H1 (cell line): ENCODE measurements at regions not wholly inside any gene's neighbourhood (a gene's known extent, or its start where the extent isn't known, plus 50 kb on each side); places are given as distances from the start of the nearest gene placed in this dataset.

ENCODE experiments used
- CTCF ChIA-PET: fragments of 300-600 bp; sonication (Branson Sonifier 250); formaldehyde crosslinking; loops from one replicate; lab custom pipeline; 2021; ENCODE audit not compliant: partially characterized antibody; lab: Charles Lee
- POLR2A ChIA-PET: fragments of 300-600 bp; sonication (Branson Sonifier 250); formaldehyde crosslinking; loops from one replicate; lab custom pipeline; 2021; ENCODE audit warnings: inconsistent platforms; ENCODE audit not compliant: partially characterized antibody; lab: Charles Lee
- DNase-seq, 2 experiments: peaks; one replicate each; pipeline versions ENCODE4 v3.0.0 to v3.0.0-alpha.2; 2010 to 2022; ENCODE audit warnings: low spot score in 2 of 2, low read depth in 1 of 2, mixed read lengths in 1 of 2
- FAIRE-seq: peaks from 2 replicates; lab custom pipeline; 2011; peaks lifted over from hg19 to GRCh38; lab: Jason Lieb, UNC
- H2AFZ ChIP-seq: 2 replicates; pipeline ENCODE4 v1.8.1; 2012; ENCODE audit warnings: low read length, inconsistent platforms
- H2AK5ac ChIP-seq: 2 replicates; pipeline ENCODE4 v1.6.1; 2013; ENCODE audit warnings: low read depth, low read length
- H2BK120ac ChIP-seq: replicated peaks from 2 replicates; pipeline ENCODE3; 2013; ENCODE audit warnings: low read depth, low read length, inconsistent platforms
- H2BK12ac ChIP-seq: 2 replicates; pipeline ENCODE4 v1.6.1; 2013; ENCODE audit warnings: low read depth, low read length
- H2BK15ac ChIP-seq: 2 replicates; pipeline ENCODE4 v1.6.1; 2013; ENCODE audit warnings: low read length
- H2BK20ac ChIP-seq: 2 replicates; pipeline ENCODE4 v1.6.1; 2013; ENCODE audit warnings: low read length
- H2BK5ac ChIP-seq: 2 replicates; pipeline ENCODE4 v1.6.1; 2013; ENCODE audit warnings: low read depth, low read length
- H3K14ac ChIP-seq: 2 replicates; pipeline ENCODE4 v1.6.1; 2013; ENCODE audit warnings: inconsistent platforms; ENCODE audit not compliant: insufficient read length
- H3K18ac ChIP-seq: 2 replicates; pipeline ENCODE4 v1.6.1; 2013; ENCODE audit warnings: low read length; ENCODE audit errors: extremely low read depth
- H3K23ac ChIP-seq: 2 replicates; pipeline ENCODE4 v1.6.1; 2013; ENCODE audit warnings: inconsistent platforms; ENCODE audit not compliant: insufficient read length
- H3K23me2 ChIP-seq: 2 replicates; pipeline ENCODE4 v1.6.1; 2013; ENCODE audit warnings: low read depth, low read length
- H3K27ac ChIP-seq: 2 replicates; pipeline ENCODE4 v1.6.1; 2011; ENCODE audit warnings: low read depth, low read length, inconsistent platforms
- H3K27me3 ChIP-seq, 4 experiments: replicated peaks in 1 of 4; 1 replicate in 1 of 4; 2 replicates in 3 of 4; pipeline versions ENCODE4 v1.6.1 to v1.8.1; 2011 to 2013; ENCODE audit warnings: low read length in 3 of 4, mild to moderate bottlenecking in 3 of 4, inconsistent platforms in 2 of 4, mixed read lengths in 2 of 4, moderate library complexity in 1 of 4; ENCODE audit not compliant: control insufficient read depth in 3 of 4, insufficient read depth in 3 of 4; ENCODE audit errors: extremely low read depth in 1 of 4
- H3K36me3 ChIP-seq, 4 experiments: 2 replicates each; pipeline versions ENCODE4 v1.6.1 to v1.8.1; 2011 to 2013; ENCODE audit warnings: mild to moderate bottlenecking in 4 of 4, low read length in 3 of 4, moderate library complexity in 2 of 4, control low read depth in 1 of 4, inconsistent platforms in 1 of 4; ENCODE audit not compliant: insufficient read depth in 4 of 4, control insufficient read depth in 2 of 4
- H3K4ac ChIP-seq: replicated peaks from 2 replicates; pipeline ENCODE3; 2013; ENCODE audit warnings: low read length, low read depth, mixed read lengths, inconsistent platforms; ENCODE audit not compliant: insufficient read length
- H3K4me1 ChIP-seq, 4 experiments: replicated peaks in 1 of 4; 1 replicate in 1 of 4; 2 replicates in 3 of 4; pipeline versions ENCODE4 v1.6.1 to v1.8.1; 2011 to 2013; ENCODE audit warnings: low read length in 3 of 4, inconsistent platforms in 2 of 4, mixed read lengths in 1 of 4; ENCODE audit not compliant: insufficient read depth in 4 of 4, control insufficient read depth in 3 of 4
- H3K4me2 ChIP-seq, 2 experiments: 2 replicates each; pipeline versions ENCODE4 v1.6.1 to v1.8.1; 2011 to 2013; ENCODE audit warnings: low read depth in 2 of 2, low read length in 2 of 2, control low read depth in 1 of 2, inconsistent platforms in 1 of 2, mild to moderate bottlenecking in 1 of 2; ENCODE audit not compliant: insufficient read depth in 1 of 2
- H3K4me3 ChIP-seq, 4 experiments: fragments of 200-600, 300-600 bp in 1 of 4; sonication (generic), shearing (Covaris generic), sonication (Bioruptor Twin) in 1 of 4; 2 replicates each; pipeline versions ENCODE4 v1.5.1 to v1.8.1; 2011 to 2016; ENCODE audit warnings: low read length in 4 of 4, low read depth in 3 of 4, control low read depth in 2 of 4, inconsistent platforms in 2 of 4, mild to moderate bottlenecking in 2 of 4, mixed read lengths in 1 of 4, moderate library complexity in 1 of 4; ENCODE audit not compliant: insufficient read depth in 2 of 4; ENCODE audit errors: extremely low read depth in 1 of 4
- H3K56ac ChIP-seq: replicated peaks from 2 replicates; pipeline ENCODE3; 2013; ENCODE audit warnings: low read depth, mild to moderate bottlenecking, mixed read lengths, low read length, inconsistent platforms; ENCODE audit not compliant: insufficient read length
- H3K79me1 ChIP-seq: 2 replicates; pipeline ENCODE4 v1.6.1; 2013; ENCODE audit warnings: low read depth, low read length, control low read depth
- H3K79me2 ChIP-seq, 2 experiments: 2 replicates each; pipeline versions ENCODE4 v1.6.1 to v1.8.1; 2012 to 2013; ENCODE audit warnings: low read length in 2 of 2, mild to moderate bottlenecking in 2 of 2, inconsistent platforms in 1 of 2; ENCODE audit not compliant: insufficient read depth in 2 of 2, control insufficient read depth in 1 of 2
- H3K9ac ChIP-seq, 4 experiments: replicated peaks in 1 of 4; 1 replicate in 1 of 4; 2 replicates in 3 of 4; pipeline versions ENCODE4 v1.6.1 to v1.8.1; 2011 to 2013; ENCODE audit warnings: low read depth in 3 of 4, low read length in 3 of 4, control low read depth in 2 of 4, mild to moderate bottlenecking in 2 of 4, moderate library complexity in 2 of 4, inconsistent platforms in 1 of 4; ENCODE audit errors: extremely low read depth in 1 of 4
- H3K9me3 ChIP-seq, 2 experiments: 2 replicates each; pipeline versions ENCODE4 v1.6.1 to v1.8.1; 2012 to 2013; ENCODE audit warnings: mild to moderate bottlenecking in 2 of 2, moderate library complexity in 2 of 2, control low read depth in 1 of 2, inconsistent platforms in 1 of 2, low read depth in 1 of 2, low read length in 1 of 2, mixed read lengths in 1 of 2; ENCODE audit not compliant: insufficient read depth in 2 of 2
- H4K20me1 ChIP-seq, 2 experiments: replicated peaks in 1 of 2; 2 replicates each; pipeline versions ENCODE3 to v1.8.1; 2011 to 2013; ENCODE audit warnings: inconsistent platforms in 2 of 2, low read length in 2 of 2, mild to moderate bottlenecking in 1 of 2; ENCODE audit not compliant: insufficient read depth in 2 of 2, control insufficient read depth in 1 of 2
- H4K5ac ChIP-seq: 2 replicates; pipeline ENCODE4 v1.6.1; 2013; ENCODE audit warnings: low read length, low read depth, mixed read lengths, inconsistent platforms; ENCODE audit not compliant: insufficient read length
- H4K8ac ChIP-seq: 2 replicates; pipeline ENCODE4 v1.8.0; 2013; ENCODE audit warnings: mild to moderate bottlenecking, moderate library complexity, low read length, inconsistent platforms; ENCODE audit not compliant: insufficient read depth; ENCODE audit errors: extremely low read depth
- H4K91ac ChIP-seq: replicated peaks from 2 replicates; pipeline ENCODE3; 2013; ENCODE audit warnings: low read length, mixed read lengths, inconsistent platforms; ENCODE audit not compliant: insufficient read length
- CHD2 ChIP-seq: IDR thresholded peaks from 2 replicates; pipeline ENCODE4 v1.6.1; 2012; ENCODE audit warnings: low read length, improper control_type of control experiment
- EGR1 ChIP-seq: IDR thresholded peaks from 2 replicates; pipeline ENCODE4 v1.6.1; 2011; ENCODE audit warnings: low read depth, low read length, borderline replicate concordance
- JUND ChIP-seq: IDR thresholded peaks from 2 replicates; pipeline ENCODE4 v1.6.1; 2011; ENCODE audit warnings: mild to moderate bottlenecking, improper control_type of control experiment, low read length
- KDM1A ChIP-seq: fragments of 200-600, 300-600 bp; sonication (generic); IDR thresholded peaks from 2 replicates; pipeline ENCODE4 v1.7.1; 2016; ENCODE audit warnings: mild to moderate bottlenecking, low read length, borderline replicate concordance
- RXRA ChIP-seq: IDR thresholded peaks from 2 replicates; pipeline ENCODE4 v1.6.1; 2011; ENCODE audit warnings: low read depth, mild to moderate bottlenecking, low read length, moderate library complexity; ENCODE audit not compliant: insufficient read depth
- SIN3A ChIP-seq, 2 experiments: IDR thresholded peaks in 1 of 2; conservative IDR thresholded peaks in 1 of 2; 2 replicates each; pipeline ENCODE4 v1.6.1; 2011 to 2012; ENCODE audit warnings: low read length in 2 of 2, improper control_type of control experiment in 1 of 2, low read depth in 1 of 2, mild to moderate bottlenecking in 1 of 2
- TEAD4 ChIP-seq: IDR thresholded peaks from 2 replicates; pipeline ENCODE4 v1.6.1; 2012; ENCODE audit warnings: low read depth, low read length, inconsistent platforms, mixed read lengths
- WGBS, 2 experiments: shearing (Covaris generic) in 1 of 2; methylation state at CpG; one replicate each; pipeline versions ENCODE4 v1.1.6 to v1.1.7; 2013 to 2015; ENCODE audit warnings: low lambda C conversion rate in 2 of 2, mixed read lengths in 2 of 2, inconsistent platforms in 1 of 2, low coverage in 1 of 2, missing lambda C conversion rate in 1 of 2; ENCODE audit not compliant: insufficient replicate concordance in 2 of 2, insufficient coverage in 1 of 2, insufficient read length in 1 of 2; ENCODE audit errors: extremely low coverage in 1 of 2, missing lambda C conversion rate in 1 of 2; 5-methylcytosine and 5-hydroxymethylcytosine counted together
- TF ChIP-seq, protein P1 (sequence below): IDR thresholded peaks from 2 replicates; pipeline ENCODE4 v1.6.1; 2012; ENCODE audit warnings: low read length, inconsistent platforms

- DNase-seq = no peak
- Histone ChIP-seq H3K4me3 (no peak overlapping the region), H2BK12ac (no peak overlapping the region; the same call in 1 of the 2 replicates), H3K18ac (no peak overlapping the region), H3K23ac (no peak overlapping the region)
- 90% methylated on average over 2 of the region's 2 CpGs; no CpG with 5 or more reads in 1 of the 2 experiments for whole genome bisulfite sequencing, 2 experiments
- TF ChIP-seq CHD2 (no peak), RXRA (no peak), TEAD4 (no peak), SIN3A (conservative IDR thresholded peaks at IDR 0.05 in 1 of 2, IDR thresholded peaks at IDR 0.05 in 1 of 2; ENCODE audit: low read depth in 1 of 2, low read length in 2 of 2) (no peak), KDM1A (no peak), JUND (no peak), EGR1 (no peak)
- TF ChIP-seq, protein P1, sequence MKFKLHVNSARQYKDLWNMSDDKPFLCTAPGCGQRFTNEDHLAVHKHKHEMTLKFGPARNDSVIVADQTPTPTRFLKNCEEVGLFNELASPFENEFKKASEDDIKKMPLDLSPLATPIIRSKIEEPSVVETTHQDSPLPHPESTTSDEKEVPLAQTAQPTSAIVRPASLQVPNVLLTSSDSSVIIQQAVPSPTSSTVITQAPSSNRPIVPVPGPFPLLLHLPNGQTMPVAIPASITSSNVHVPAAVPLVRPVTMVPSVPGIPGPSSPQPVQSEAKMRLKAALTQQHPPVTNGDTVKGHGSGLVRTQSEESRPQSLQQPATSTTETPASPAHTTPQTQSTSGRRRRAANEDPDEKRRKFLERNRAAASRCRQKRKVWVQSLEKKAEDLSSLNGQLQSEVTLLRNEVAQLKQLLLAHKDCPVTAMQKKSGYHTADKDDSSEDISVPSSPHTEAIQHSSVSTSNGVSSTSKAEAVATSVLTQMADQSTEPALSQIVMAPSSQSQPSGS = no peak
- TF ChIP-seq, all 59 proteins: peak for 0
- Histone ChIP-seq H3K79me1 (no peaks in the 10 kb centered on the region), H2AFZ (peak overlapping the region; percentile 75), H3K4ac (no peak overlapping the region), H2AK5ac (no peak overlapping the region), H2BK120ac (peak overlapping the region; percentile 55), H4K5ac (no peak overlapping the region), H3K9me3 (peaks cover 4 to 9% of the 10 kb centered on the region in 2 experiments; a peak in 1 of 4 replicates), H2BK15ac (0 out of 2 replicates have a peak overlapping the region, but pooled peaks have one; percentile 67), H3K23me2 (no peaks in the 10 kb centered on the region), H4K8ac (no peak overlapping the region), H4K20me1 (no peaks in the 10 kb centered on the region), H3K56ac (no peak overlapping the region), H3K9ac (no peak overlapping the region), H2BK20ac (no peak overlapping the region; the same call in 1 of the 2 replicates), H3K36me3 (0 out of 8 replicates have a peak, but pooled peaks cover 0 to 4% (median 0%) of the 10 kb centered on the region in 4 experiments), H3K27me3 (no peaks in the 10 kb centered on the region), H3K4me1 (peaks cover 2 to 14% (median 8%) of the 10 kb centered on the region in 4 experiments; a peak in 5 of 7 replicates), H2BK5ac (no peak overlapping the region), H3K14ac (no peak overlapping the region), H3K79me2 (no peaks in the 10 kb centered on the region), H4K91ac (peak overlapping the region; percentile 71), H3K4me2 (no peak overlapping the region), H3K27ac (no peak overlapping the region)
- ChIA-PET POLR2A (no interaction called here), CTCF (no interaction called here)
- peak; percentile 7 for FAIRE-seq
These were observed 184.7 kb upstream of the OTX2 start for GRCh38 chr14:56995010-56995409.
